ENCODE measurements at regions not wholly inside any gene's neighbourhood (a gene's known extent, or its start where the extent isn't known, plus 50 kb on each side); places are given as distances from the start of the nearest gene placed in this dataset.

DNA sequence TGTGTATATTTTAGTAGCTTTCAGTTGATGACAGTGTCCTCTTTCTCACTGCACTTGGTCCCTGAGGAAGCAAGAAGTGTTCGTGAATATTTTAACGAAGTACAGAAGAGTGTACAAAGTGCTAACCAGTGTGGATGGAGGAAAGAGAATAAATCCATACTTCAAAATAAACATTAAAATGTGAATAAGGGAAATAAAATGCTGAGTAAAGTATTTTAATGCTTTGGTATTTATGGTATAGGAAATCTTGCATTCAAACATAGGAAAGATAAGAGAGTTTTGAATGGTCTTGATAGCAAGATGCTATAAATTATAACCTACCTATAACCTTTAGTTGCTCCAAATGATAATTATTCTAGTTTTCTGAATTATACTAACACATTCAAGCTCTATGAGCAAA, 493.4 kb upstream of the EYS start:
- TF ChIP-seq EZH2 (IDR thresholded peaks at IDR 0.05; ENCODE audit: low read length, unreplicated experiment) = no peak
- TF ChIP-seq, protein P1, sequence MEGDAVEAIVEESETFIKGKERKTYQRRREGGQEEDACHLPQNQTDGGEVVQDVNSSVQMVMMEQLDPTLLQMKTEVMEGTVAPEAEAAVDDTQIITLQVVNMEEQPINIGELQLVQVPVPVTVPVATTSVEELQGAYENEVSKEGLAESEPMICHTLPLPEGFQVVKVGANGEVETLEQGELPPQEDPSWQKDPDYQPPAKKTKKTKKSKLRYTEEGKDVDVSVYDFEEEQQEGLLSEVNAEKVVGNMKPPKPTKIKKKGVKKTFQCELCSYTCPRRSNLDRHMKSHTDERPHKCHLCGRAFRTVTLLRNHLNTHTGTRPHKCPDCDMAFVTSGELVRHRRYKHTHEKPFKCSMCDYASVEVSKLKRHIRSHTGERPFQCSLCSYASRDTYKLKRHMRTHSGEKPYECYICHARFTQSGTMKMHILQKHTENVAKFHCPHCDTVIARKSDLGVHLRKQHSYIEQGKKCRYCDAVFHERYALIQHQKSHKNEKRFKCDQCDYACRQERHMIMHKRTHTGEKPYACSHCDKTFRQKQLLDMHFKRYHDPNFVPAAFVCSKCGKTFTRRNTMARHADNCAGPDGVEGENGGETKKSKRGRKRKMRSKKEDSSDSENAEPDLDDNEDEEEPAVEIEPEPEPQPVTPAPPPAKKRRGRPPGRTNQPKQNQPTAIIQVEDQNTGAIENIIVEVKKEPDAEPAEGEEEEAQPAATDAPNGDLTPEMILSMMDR (conservative IDR thresholded peaks at IDR 0.05; ENCODE audit: low read depth, low read length) = no peak
- no peak for TF ChIP-seq EZH2phosphoT487 (IDR thresholded peaks at IDR 0.05; ENCODE audit: borderline replicate concordance, low read length)
- H3K79me2 ChIP-seq (ENCODE audit: low read length) = no peaks in the 10 kb centered on the region
- no peak overlapping the region for H3K4me3 ChIP-seq (ENCODE audit: low read length)
- no peaks in the 10 kb centered on the region for H3K36me3 ChIP-seq (ENCODE audit: low read depth, low read length)
- H4K20me1 ChIP-seq (ENCODE audit: low read length) = no peaks in the 10 kb centered on the region
- H3F3A ChIP-seq (ENCODE audit: low read length, unreplicated experiment) = no peaks in the 10 kb centered on the region
- no peaks in the 10 kb centered on the region for H3K9me2 ChIP-seq (replicated peaks; ENCODE audit: low read length)
- H3K9me3 ChIP-seq (ENCODE audit: low read length) = no peaks in the 10 kb centered on the region
- H2AFZ ChIP-seq (ENCODE audit: low read length) = no peak overlapping the region
- H3K27ac ChIP-seq (ENCODE audit: low read length) = no peak overlapping the region
- ChIA-PET POLR2A (ENCODE audit: unreplicated experiment) (no interaction called here), CTCF (no interaction called here)
- H3K4me2 ChIP-seq (ENCODE audit: low read length) = no peak overlapping the region
- no peaks in the 10 kb centered on the region for H3K27me3 ChIP-seq (ENCODE audit: low read length)
- no peak overlapping the region for H3K9ac ChIP-seq (ENCODE audit: low read length)
- no peak for DNase-seq
- intact Hi-C loops (cut with micrococcal nuclease) = no loop called here
- ATAC-seq = no peak
- no TSS peak for BruUV-seq (replicated peaks)
- no peaks in the 10 kb centered on the region for H3K4me1 ChIP-seq (ENCODE audit: insufficient read depth, low read length)

DNA sequence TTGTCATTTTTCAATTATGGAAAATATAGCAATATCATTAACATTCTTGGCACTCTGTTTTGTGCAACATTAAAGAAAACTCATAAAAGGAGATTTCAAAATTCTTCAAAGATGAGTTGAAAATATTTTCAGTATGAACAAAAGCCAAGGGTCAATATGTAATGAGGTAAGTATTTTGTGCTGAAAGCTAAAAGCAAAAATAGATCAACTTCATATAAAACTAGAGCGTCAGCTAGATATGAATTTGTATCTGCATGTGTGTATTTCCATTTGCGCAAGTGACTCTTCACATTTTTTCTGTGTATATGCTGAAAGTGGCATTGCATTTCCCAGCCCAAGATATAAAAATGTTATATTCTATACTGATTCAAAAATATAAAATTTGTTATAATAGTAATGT, 492.1 kb upstream of the EYS start:
- peak; percentile 24 for DNase-seq
- POLR2A ChIA-PET (ENCODE audit: unreplicated experiment) = no interaction called here

GRCh38 chr6:66198062-66198624, 491.1 kb upstream of the EYS start:
- Histone ChIP-seq H3K9me2 (replicated peaks; ENCODE audit: low read length) (no peaks in the 10 kb centered on the region), H3K27ac (ENCODE audit: low read length) (no peak overlapping the region), H2AFZ (ENCODE audit: low read length) (no peak overlapping the region), H4K20me1 (ENCODE audit: low read length) (no peaks in the 10 kb centered on the region), H3K4me3 (ENCODE audit: low read length) (no peak overlapping the region), H3K9ac (ENCODE audit: low read length) (no peak overlapping the region), H3F3A (ENCODE audit: low read length, unreplicated experiment) (no peaks in the 10 kb centered on the region), H3K4me1 (ENCODE audit: insufficient read depth, low read length) (no peaks in the 10 kb centered on the region), H3K4me2 (ENCODE audit: low read length) (no peak overlapping the region), H3K9me3 (ENCODE audit: low read length) (no peaks in the 10 kb centered on the region), H3K27me3 (ENCODE audit: low read length) (no peaks in the 10 kb centered on the region), H3K36me3 (ENCODE audit: low read depth, low read length) (no peaks in the 10 kb centered on the region), H3K79me2 (ENCODE audit: low read length) (no peaks in the 10 kb centered on the region)
- CTCF ChIA-PET = no interaction called here
- POLR2A ChIA-PET (ENCODE audit: unreplicated experiment) = no interaction called here
- DNase-seq (no peak), ATAC-seq (no peak)
- no TSS peak for BruUV-seq (replicated peaks)
- TF ChIP-seq, protein P1 (conservative IDR thresholded peaks at IDR 0.05; ENCODE audit: low read depth, low read length) = no peak
- no peak for TF ChIP-seq EZH2 (IDR thresholded peaks at IDR 0.05; ENCODE audit: low read length, unreplicated experiment)
- no peak for TF ChIP-seq EZH2phosphoT487 (IDR thresholded peaks at IDR 0.05; ENCODE audit: borderline replicate concordance, low read length)
- intact Hi-C loops (cut with micrococcal nuclease) = no loop called here

More for the DNA sequence above, 492.1 kb upstream of the EYS start:
- Histone ChIP-seq H3K36me3 (ENCODE audit: low read depth, low read length) (no peaks in the 10 kb centered on the region), H3K79me2 (ENCODE audit: low read length) (no peaks in the 10 kb centered on the region), H2AFZ (ENCODE audit: low read length) (no peak overlapping the region), H3K9ac (ENCODE audit: low read length) (no peak overlapping the region), H3F3A (ENCODE audit: low read length, unreplicated experiment) (no peaks in the 10 kb centered on the region), H3K9me2 (replicated peaks; ENCODE audit: low read length) (no peaks in the 10 kb centered on the region), H3K27me3 (ENCODE audit: low read length) (no peaks in the 10 kb centered on the region), H3K4me2 (ENCODE audit: low read length) (no peak overlapping the region), H3K27ac (ENCODE audit: low read length) (no peak overlapping the region), H3K9me3 (ENCODE audit: low read length) (no peaks in the 10 kb centered on the region), H4K20me1 (ENCODE audit: low read length) (no peaks in the 10 kb centered on the region), H3K4me3 (ENCODE audit: low read length) (no peak overlapping the region), H3K4me1 (ENCODE audit: insufficient read depth, low read length) (no peaks in the 10 kb centered on the region)
- ATAC-seq = no peak
- TF ChIP-seq, protein P1 (conservative IDR thresholded peaks at IDR 0.05; ENCODE audit: low read depth, low read length) = no peak
- TF ChIP-seq EZH2 (IDR thresholded peaks at IDR 0.05; ENCODE audit: low read length, unreplicated experiment) (no peak), EZH2phosphoT487 (IDR thresholded peaks at IDR 0.05; ENCODE audit: borderline replicate concordance, low read length) (no peak)
- intact Hi-C loops (cut with micrococcal nuclease) = no loop called here
- CTCF ChIA-PET = no interaction called here
- no TSS peak for BruUV-seq (replicated peaks)
